A549 (cell line): ENCODE measurements at regions not wholly inside any gene's neighbourhood (a gene's known extent, or its start where the extent isn't known, plus 50 kb on each side); places are given as distances from the start of the nearest gene placed in this dataset.

Experiments used
- BHLHE40 ChIP-seq: IDR thresholded peaks from 2 replicates; pipeline ENCODE4 v1.6.1; 2012; ENCODE audit warnings: low read depth, low read length, inconsistent platforms
- CEBPB ChIP-seq, 2 experiments: fragments of >200 bp in 1 of 2; sonication (Bioruptor Twin) in 1 of 2; formaldehyde crosslinking in 1 of 2; IDR thresholded peaks; 2 replicates each; pipeline ENCODE4 v1.6.1; 2012 to 2016
- CHD2 ChIP-seq: fragments of 150-350 bp; IDR thresholded peaks from 2 replicates; pipeline ENCODE4 v1.6.1; 2014; ENCODE audit warnings: low read length; ENCODE audit not compliant: partially characterized antibody
- CTCF ChIP-seq: fragments of >200 bp; sonication (Bioruptor Twin); formaldehyde crosslinking; IDR thresholded peaks from 3 replicates; pipeline ENCODE4 v1.5.1; 2016
- EP300 ChIP-seq, 2 experiments: fragments of >200 bp; sonication (Bioruptor Twin); formaldehyde crosslinking; IDR thresholded peaks; 2 replicates in 1 of 2; 3 replicates in 1 of 2; pipeline ENCODE4 v1.6.1; 2016 to 2017
- GATA3 ChIP-seq: IDR thresholded peaks from 2 replicates; pipeline ENCODE4 v1.6.1; 2012; ENCODE audit warnings: borderline replicate concordance
- KDM1A ChIP-seq: fragments of 200-600 bp; sonication (generic); IDR thresholded peaks from 2 replicates; pipeline ENCODE4 v1.6.1; 2016; ENCODE audit warnings: low read depth, mild to moderate bottlenecking
- MAX ChIP-seq: IDR thresholded peaks from 2 replicates; pipeline ENCODE4 v1.6.1; 2012
- MAZ ChIP-seq: fragments of 150-350 bp; IDR thresholded peaks from 2 replicates; pipeline ENCODE4 v1.6.1; 2014; ENCODE audit warnings: antibody characterized with exemption, low read depth, low read length, borderline replicate concordance
- POLR2A ChIP-seq: IDR thresholded peaks from 2 replicates; pipeline ENCODE4 v1.6.1; 2012; ENCODE audit warnings: mild to moderate bottlenecking, low read length
- RCOR1 ChIP-seq: fragments of 150-350 bp; IDR thresholded peaks from 2 replicates; pipeline ENCODE4 v1.6.1; 2014; ENCODE audit warnings: antibody characterized with exemption, low read length, low read depth
- RFX5 ChIP-seq: fragments of 450-650 bp; IDR thresholded peaks from 2 replicates; pipeline ENCODE4 v1.7.1; 2014; ENCODE audit warnings: antibody characterized with exemption, mild to moderate bottlenecking, moderate library complexity

GRCh38 chr4:138758876-138759553 lies 256.6 kb upstream of the NOCT start:
- no peak for TF ChIP-seq CTCF
- no peak for TF ChIP-seq BHLHE40
- no peak for TF ChIP-seq KDM1A
- no peak for TF ChIP-seq EP300 (IDR thresholded peaks at IDR 0.05)
- TF ChIP-seq MAX, result no peak
- TF ChIP-seq CEBPB (IDR thresholded peaks at IDR 0.05), result no peak
- TF ChIP-seq RCOR1, result no peak
- no peak for TF ChIP-seq MAZ
- TF ChIP-seq RFX5, result no peak
- TF ChIP-seq POLR2A, result no peak
- TF ChIP-seq GATA3, result no peak
- no peak for TF ChIP-seq CHD2
